SK-N-MC (cell line): ENCODE measurements at regions not wholly inside any gene's neighbourhood (a gene's known extent, or its start where the extent isn't known, plus 50 kb on each side); places are given as distances from the start of the nearest gene placed in this dataset.

ENCODE experiments used
- EZH2 ChIP-seq: fragments of 200-600 bp; sonication (generic); IDR thresholded peaks from one replicate; pipeline ENCODE4 v1.6.1; 2017; ENCODE audit warnings: antibody characterized with exemption
- POLR2AphosphoS5 ChIP-seq: IDR thresholded peaks from 2 replicates; pipeline ENCODE4 v1.6.1; 2012; ENCODE audit warnings: mild to moderate bottlenecking, low read depth, low read length, borderline replicate concordance

- TF ChIP-seq EZH2 (no peak), POLR2AphosphoS5 (no peak)
These were observed 126.8 kb downstream of the AQP4 start for GRCh38 chr18:26738706-26739105.
